Mesothelial cell of epicardium (in vitro differentiated cells): ENCODE measurements at regions not wholly inside any gene's neighbourhood (a gene's known extent, or its start where the extent isn't known, plus 50 kb on each side); places are given as distances from the start of the nearest gene placed in this dataset.

Experiments
- DNase-seq, 2 experiments: peaks; one replicate each; pipeline ENCODE4 v3.0.0; 2021; ENCODE audit warnings: low spot score in 2 of 2; ENCODE audit not compliant: unreplicated experiment in 2 of 2
- H3K27ac Mint-ChIP-seq: 2 replicates; pipeline ENCODE4 v1.8.0; 2021; ENCODE audit warnings: mixed read lengths
- H3K27me3 Mint-ChIP-seq: 2 replicates; pipeline ENCODE4 v1.8.0; 2021; ENCODE audit warnings: low read depth, mixed read lengths
- H3K36me3 Mint-ChIP-seq: 2 replicates; pipeline ENCODE4 v1.8.0; 2021; ENCODE audit warnings: mixed read lengths
- H3K4me1 Mint-ChIP-seq: 2 replicates; pipeline ENCODE4 v1.8.0; 2021; ENCODE audit warnings: mixed read lengths
- H3K4me3 Mint-ChIP-seq: 2 replicates; pipeline ENCODE4 v1.8.0; 2021; ENCODE audit warnings: mild to moderate bottlenecking, moderate library complexity, mixed read lengths
- H3K9me3 Mint-ChIP-seq: 2 replicates; pipeline ENCODE4 v1.8.0; 2021; ENCODE audit warnings: mixed read lengths
- TF ChIP-seq, protein P1 (sequence below): fragments of 200-600 bp; sonication (generic); IDR thresholded peaks from one replicate; pipeline ENCODE4 v1.5.0; 2021; ENCODE audit warnings: antibody characterized with exemption; ENCODE audit not compliant: unreplicated experiment

DNA sequence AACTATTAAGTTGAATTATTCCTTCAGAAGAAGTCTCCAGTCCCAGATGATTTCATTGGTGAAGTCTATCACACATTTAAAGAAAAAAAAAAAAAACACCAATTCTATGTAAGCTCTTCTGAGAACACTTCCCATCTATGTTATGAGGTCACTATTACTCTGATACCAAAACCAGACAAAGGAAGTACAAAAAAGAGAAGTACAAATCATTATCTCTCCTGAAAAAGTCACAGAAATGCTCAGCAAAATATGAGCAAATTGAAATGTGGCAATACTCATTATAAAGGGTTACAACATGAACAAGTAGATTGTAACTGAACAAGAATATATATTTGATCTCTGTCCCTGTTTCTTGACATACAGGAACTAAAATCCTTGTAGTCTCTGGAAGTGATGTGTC lies 280.4 kb downstream of the TLE1 start:
- H3K36me3 Mint-ChIP-seq: peaks cover 3% of the 10 kb centered on the region
- H3K4me1 Mint-ChIP-seq: peaks cover 20% of the 10 kb centered on the region
- H3K27ac Mint-ChIP-seq: no peak overlapping the region
- TF ChIP-seq, protein P1, sequence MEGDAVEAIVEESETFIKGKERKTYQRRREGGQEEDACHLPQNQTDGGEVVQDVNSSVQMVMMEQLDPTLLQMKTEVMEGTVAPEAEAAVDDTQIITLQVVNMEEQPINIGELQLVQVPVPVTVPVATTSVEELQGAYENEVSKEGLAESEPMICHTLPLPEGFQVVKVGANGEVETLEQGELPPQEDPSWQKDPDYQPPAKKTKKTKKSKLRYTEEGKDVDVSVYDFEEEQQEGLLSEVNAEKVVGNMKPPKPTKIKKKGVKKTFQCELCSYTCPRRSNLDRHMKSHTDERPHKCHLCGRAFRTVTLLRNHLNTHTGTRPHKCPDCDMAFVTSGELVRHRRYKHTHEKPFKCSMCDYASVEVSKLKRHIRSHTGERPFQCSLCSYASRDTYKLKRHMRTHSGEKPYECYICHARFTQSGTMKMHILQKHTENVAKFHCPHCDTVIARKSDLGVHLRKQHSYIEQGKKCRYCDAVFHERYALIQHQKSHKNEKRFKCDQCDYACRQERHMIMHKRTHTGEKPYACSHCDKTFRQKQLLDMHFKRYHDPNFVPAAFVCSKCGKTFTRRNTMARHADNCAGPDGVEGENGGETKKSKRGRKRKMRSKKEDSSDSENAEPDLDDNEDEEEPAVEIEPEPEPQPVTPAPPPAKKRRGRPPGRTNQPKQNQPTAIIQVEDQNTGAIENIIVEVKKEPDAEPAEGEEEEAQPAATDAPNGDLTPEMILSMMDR: no peak
- DNase-seq: no peak
- H3K4me3 Mint-ChIP-seq: no peak overlapping the region
- no peaks in the 10 kb centered on the region for H3K27me3 Mint-ChIP-seq
- H3K9me3 Mint-ChIP-seq: peaks cover 14% of the 10 kb centered on the region

DNA sequence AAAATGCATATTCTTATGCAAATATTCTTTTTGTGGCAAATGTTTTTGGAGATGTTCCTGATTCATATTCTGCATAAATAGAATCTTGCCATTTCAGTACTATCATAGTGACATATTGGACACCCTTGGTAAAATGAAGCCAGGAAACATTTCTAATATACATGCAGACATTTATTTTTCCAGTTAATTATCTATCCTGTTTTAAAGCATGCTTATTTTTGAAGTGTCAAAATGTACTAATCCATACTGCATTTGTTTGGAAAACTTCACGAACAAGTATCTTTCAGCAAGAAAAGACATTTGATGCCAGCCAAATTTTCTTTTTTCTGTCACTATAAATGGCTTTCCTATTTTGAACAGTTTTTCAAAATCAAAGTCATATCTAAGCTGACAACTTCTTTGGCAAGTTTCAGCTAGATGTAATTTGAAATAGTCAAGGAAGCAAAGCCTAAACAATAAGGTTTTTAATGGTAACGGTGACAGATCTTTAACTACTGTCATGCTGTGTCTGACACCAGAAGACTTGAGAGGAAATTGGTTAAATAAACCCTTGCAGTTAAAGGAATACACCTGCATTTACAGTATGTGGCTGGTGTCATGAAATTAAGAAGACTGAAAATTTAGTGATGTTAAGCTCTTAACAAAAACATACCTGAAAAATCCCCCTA lies 284.3 kb downstream of the TLE1 start:
- no peak overlapping the region for H3K27ac Mint-ChIP-seq
- H3K9me3 Mint-ChIP-seq: peaks cover 4% of the 10 kb centered on the region
- H3K27me3 Mint-ChIP-seq: no peaks in the 10 kb centered on the region
- TF ChIP-seq, protein P1: no peak
- H3K36me3 Mint-ChIP-seq: no peaks in the 10 kb centered on the region
- DNase-seq: no peak
- H3K4me3 Mint-ChIP-seq: no peak overlapping the region
- peaks cover 20% of the 10 kb centered on the region for H3K4me1 Mint-ChIP-seq

DNA sequence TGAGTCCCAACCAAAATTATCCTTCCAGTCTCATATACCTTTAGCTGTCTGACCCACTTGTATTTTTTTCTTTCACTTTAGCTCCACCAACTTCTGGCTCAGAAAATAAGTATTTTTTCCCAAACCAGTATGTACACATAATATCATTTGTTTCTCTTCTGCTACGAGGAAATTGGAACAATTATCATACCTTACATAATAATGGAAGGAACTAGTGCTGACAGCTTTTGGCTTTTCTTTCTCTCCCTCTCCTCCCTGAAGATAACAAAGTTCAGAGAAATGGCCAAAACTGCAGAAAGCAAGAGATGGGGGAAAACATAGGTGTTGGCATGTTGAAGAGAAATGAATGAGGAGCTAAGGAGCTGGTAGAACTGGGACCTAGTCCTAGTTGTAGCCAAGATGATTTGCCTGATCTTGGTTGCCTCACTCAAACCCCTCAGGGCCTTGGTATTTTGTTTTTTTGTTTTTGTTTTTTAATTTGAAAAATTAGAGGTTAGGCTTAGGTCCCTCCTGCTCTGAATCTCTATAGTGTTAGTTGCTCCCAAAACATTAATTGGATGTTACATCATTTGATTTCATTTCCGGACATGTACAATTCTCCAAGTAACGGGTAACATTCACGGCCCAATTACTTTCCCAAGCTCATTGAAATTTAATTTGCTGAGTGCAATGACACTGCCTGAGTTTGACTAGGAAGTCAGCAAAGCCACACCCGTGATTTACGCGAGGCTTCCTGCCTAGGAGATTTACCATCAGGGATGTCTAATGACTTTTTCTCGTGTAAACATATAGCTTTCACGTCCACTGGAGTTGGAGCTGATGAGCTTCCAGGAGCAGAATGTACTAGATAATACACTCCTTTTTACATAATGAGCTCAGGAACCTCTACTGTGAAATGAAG lies 291.6 kb downstream of the TLE1 start:
- TF ChIP-seq, protein P1: no peak
- Mint-ChIP-seq H3K4me1 (peaks cover 41% of the 10 kb centered on the region), H3K27me3 (no peaks in the 10 kb centered on the region), H3K4me3 (no peak overlapping the region), H3K36me3 (no peaks in the 10 kb centered on the region), H3K9me3 (peaks cover 5% of the 10 kb centered on the region), H3K27ac (no peak overlapping the region)
- no peak for DNase-seq

DNA sequence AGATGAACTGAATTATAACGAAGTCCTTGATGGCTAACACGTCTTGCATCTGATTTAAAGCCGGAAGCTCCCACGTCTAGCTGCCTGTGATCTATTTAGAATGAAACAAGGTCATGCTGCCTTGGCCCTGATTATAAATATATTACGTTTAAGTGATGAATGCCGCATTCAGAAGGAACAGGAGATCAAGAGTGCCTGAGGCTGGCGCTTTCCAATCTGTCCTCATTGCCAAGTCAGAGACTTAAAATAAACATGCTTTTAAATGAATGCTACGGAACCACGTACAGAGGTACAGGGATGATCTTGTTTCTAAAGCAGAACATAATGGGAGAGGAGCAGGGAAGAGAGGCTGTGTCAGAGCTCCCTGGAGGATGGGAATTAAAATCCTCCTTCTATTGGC lies 292.8 kb downstream of the TLE1 start:
- peaks cover 44% of the 10 kb centered on the region for H3K4me1 Mint-ChIP-seq
- TF ChIP-seq, protein P1: no peak
- H3K4me3 Mint-ChIP-seq: no peak overlapping the region
- DNase-seq: no peak
- no peaks in the 10 kb centered on the region for H3K36me3 Mint-ChIP-seq
- H3K27ac Mint-ChIP-seq: no peak overlapping the region
- peaks cover 9% of the 10 kb centered on the region for H3K9me3 Mint-ChIP-seq
- no peaks in the 10 kb centered on the region for H3K27me3 Mint-ChIP-seq

DNA sequence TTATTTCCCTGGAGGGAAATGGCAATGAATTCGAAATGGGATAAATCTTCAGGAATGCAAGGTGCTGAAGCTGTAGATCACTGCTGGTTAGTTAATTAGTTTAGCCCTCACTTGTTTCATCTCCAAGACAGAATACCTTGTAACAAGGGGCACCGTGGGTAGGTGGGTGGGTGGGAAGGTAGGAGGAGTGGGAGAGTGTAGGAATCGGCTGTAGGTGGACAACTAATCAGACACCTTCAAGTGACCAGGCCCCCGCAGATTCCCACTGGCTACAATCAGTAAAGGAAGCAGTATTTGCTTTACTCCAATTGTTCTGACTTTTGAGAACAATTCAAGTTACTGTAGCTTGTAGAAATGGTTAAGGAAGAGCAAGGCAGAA lies 293.7 kb downstream of the TLE1 start:
- Mint-ChIP-seq H3K9me3 (peaks cover 9% of the 10 kb centered on the region), H3K27ac (peak overlapping the region; percentile 67), H3K36me3 (no peaks in the 10 kb centered on the region), H3K27me3 (no peaks in the 10 kb centered on the region), H3K4me1 (peaks cover 51% of the 10 kb centered on the region), H3K4me3 (no peak overlapping the region)
- no peak for DNase-seq
- TF ChIP-seq, protein P1: no peak
